Suppressor macrophage treated with lipopolysaccharide for 4 hours (primary cell): ENCODE measurements at regions not wholly inside any gene's neighbourhood (a gene's known extent, or its start where the extent isn't known, plus 50 kb on each side); places are given as distances from the start of the nearest gene placed in this dataset.

ENCODE experiments used
- DNase-seq: peaks from one replicate; pipeline ENCODE4 v3.0.0-alpha.2; 2020

DNA sequence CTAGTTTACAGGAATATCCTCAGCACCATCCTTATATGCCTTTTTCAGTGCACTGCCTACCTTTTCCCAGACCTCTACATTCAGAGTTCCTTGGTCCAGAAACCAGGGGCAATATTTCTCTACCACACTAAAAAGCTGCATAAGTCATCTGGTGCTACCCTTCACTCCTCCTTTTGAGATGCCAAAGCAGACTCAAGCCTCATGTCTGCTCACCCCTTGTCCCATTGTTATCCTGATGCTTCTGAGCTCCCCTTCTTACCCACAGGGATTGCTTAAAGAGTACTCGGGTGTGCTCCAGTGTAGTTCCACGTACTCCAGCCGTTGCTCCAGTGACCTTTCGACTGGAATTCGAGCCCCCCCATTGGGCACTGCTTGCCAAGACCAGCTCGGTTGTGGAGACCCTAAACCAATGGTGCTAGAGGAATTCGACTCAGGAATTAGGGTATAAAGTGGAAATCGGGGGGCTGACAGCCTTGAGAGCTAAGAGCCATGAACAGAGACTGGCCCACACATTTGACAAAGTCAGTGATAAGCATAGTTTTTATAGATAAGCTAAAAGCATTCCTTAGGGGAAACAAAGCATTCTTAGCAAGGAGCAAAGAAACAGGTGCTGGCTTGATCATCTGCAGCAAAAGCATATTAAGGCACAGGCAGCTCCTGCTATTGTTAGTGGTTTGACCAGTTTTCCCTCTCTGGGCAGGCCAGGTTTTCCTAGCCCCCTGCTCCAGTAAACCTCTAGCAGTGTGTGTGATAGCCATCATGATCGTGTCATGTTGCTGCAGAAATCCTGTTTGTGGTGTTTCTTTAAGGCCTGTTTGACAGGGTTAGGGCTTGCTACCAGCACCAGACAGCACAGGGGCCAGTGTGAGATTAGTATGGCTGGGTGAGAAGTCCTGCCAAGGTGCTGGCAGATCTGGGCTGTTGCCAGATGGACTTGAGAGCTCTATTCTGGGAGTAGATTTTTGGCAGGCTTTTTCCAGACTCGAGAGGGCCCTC, 57.5 kb upstream of the WDR1 start:
- DNase-seq = no peak

DNA sequence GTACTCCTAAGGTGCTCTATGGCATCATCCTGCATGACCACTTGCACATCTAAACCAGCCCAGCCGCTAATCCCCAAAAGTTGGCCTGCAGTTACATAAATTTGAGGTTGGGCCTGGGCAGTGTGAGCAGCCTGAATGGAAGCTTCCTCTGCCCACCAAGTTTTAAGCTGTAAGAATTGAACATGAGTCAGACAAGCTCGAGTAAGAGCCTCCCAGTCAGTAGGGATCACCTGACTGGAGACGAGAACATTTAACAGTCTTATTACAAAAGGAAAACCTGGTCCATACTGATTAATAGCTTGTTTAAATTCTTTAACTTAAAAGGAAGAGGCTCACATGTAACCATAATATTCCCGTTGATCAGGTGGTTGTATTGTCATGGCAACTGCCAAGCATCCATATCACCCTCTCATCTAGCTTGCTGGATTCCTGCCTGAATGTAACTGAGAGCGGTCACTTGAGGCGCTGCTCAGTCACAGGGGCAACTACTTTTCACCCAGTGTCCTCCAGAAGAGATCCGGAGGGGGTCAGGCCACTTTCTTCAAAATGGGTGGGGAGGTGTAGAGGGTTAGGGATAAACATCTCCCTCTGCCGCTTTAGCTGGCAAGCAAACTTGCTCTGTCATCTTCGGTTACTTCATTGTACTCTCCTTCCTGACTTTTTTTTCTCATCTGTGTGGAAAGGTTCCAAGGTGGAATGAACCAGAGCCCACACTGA, 56.6 kb upstream of the WDR1 start:
- no peak for DNase-seq

DNA sequence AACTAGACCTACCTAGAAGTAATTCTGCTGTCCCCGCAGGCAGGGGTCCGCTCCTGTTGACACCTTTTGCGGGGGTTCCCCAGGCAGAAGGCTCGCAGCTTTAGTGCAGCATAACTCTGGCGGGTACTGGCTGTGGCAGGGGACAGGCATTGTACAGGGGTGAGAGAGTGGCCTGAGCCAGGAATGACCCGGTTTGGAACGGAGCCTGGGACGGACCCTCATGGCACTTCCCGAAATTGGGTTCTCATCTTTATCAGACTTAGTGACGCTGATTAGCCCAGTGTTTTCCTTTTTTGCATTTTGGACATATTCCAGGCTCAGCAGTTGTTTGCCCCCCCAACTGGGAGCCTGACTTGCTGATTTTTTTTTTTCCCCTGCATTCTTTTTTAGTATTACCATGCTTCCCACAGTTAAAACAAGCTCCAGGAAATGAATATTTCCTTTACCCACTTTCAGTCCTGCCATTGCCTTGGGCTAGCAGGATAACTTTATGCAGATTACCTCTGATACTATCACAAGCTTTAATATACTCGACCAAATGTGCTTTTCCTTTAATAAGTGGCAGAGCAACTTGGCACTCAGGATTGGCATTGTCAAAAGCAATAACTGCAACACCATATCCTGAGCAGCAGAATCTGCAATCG, 55.8 kb upstream of the WDR1 start:
- DNase-seq = no peak

DNA sequence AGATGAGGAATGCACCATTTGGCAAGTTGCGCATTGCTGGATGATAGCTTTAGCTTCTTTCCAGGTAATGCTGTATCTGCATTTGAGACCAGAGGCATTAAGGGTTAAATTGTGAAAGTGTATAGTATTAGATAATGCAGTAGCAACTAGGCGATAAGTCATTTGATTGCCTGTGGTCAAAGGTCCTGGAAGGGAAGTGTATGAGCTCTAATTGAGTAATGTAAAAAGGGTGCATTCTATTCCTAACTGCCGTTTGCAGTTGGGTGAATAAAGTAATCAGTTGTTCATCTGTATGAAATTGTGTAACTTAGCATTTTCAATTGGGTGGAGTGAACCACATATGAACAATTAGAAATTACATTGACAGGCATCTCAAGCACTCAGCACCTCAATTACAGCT, 54.5 kb upstream of the WDR1 start:
- DNase-seq = no peak

DNA sequence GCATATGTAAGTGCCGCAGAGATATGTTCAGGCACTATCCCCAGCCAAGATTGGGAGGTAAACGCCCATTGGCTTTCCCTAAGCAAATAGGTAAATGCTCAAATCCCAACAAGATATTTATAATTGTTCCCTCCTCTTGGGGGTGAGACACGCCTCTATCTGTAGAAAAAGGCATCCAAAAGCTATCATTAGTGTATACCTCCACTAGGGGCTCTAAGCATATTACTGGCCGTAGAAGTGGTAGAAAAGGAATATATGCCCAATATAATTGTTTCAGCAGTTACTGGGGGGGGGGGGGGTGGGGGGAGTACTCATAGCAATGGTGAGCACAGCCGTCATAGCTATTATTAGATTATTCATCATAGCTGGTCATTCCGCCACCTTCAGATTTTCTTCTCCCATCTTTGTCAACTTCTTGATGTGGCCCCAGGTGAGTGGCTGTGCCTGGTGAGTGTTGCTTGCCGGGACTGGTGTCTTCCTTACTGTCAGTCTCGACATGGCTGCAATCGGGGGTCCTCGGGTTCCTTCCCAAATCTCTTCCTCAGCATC, 53.3 kb upstream of the WDR1 start:
- DNase-seq = no peak

DNA sequence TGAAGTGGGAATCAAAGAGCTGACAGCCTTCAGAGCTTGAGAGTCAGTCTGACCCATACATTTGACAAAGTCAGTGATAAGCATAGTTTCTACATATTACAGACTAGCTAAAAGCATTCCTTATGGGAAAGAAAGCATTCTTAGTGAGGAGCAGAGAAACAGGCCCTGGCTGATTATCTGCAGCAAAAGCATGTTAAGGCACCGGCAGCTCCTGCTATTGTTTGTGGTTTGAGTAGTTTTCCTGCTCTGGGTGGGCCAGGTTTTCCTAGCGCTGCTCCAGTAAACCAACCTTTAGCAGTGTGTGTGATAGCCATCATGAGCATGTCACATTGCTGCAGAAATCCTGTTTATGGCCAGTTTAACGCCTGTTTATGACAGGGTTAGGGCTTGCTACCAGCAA, 51.6 kb upstream of the WDR1 start:
- no peak for DNase-seq

DNA sequence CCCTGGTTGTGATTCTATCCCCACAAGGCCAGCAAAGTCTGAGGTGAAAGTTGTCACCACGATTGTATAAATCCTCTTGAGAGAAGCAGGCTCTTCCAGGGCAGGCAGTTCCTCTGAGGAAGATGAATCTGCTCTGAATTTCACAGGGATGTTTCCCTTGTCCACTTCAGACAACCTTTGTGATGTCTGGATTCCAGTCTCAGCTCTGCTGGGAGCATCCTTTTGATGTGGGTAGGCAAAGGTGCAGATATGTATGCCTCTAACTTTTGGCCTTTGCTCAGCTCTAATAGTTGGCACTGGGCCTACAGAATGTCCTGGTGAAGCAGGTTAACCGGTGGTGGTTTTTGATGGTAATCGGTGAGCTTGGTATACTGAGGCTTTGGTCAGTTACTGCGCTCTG, 50.6 kb upstream of the WDR1 start:
- DNase-seq = no peak
